NT2/D1 (cell line): ENCODE measurements at regions not wholly inside any gene's neighbourhood (a gene's known extent, or its start where the extent isn't known, plus 50 kb on each side); places are given as distances from the start of the nearest gene placed in this dataset.

Experiments
- SUZ12 ChIP-seq: IDR thresholded peaks from 2 replicates; pipeline ENCODE4 v1.6.1; 2011; ENCODE audit not compliant: insufficient read length, insufficient read depth; ENCODE audit errors: extremely low read depth
- ZNF274 ChIP-seq: IDR thresholded peaks from 2 replicates; pipeline ENCODE4 v1.6.1; 2011; ENCODE audit warnings: mild to moderate bottlenecking, low read depth, low read length

DNA sequence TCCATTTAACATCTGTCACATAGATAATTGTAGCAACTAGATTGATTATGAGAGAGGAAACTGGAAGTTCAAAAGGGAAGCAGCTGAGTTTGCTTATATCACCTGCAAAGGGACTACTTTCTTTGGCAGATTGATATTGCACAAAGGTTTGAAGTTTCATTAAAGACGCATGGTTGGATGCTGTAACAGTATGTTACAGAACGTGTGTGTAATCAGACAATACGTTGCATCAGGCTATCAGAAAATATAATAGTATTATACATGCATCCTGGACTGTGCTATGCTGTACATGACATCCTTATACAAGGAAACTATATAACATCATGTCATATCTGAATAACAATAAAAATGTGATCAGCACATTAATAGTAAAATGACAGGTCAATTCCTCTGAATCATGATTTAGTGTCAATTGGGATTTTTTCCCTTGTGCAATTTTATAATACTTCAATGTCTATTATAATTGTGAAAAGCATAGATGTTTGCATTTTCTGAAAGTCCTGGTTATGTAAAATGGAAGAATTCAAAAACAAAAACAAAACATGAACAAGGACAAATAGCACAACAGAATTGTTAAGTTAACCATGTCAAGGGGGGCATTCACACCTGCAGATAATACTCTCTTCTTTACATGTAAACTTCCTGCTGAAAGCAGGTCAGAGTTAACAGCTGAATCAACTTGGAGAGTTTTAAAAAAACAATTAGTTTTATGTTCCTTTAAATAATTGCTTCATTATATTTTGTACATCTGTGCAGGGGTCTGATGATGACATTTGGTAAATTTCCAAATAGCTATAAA lies 283.2 kb upstream of the KCNH8 start:
- TF ChIP-seq ZNF274 (no peak), SUZ12 (no peak)
